Peyer's patch (tissue), 4 donors: ENCODE measurements at regions not wholly inside any gene's neighbourhood (a gene's known extent, or its start where the extent isn't known, plus 50 kb on each side); places are given as distances from the start of the nearest gene placed in this dataset.
"Not testable (repeated sequence)": the region's sequence is repeated elsewhere in the genome, so short reads cannot be mapped to it uniquely, and the experiment has no call there.

ENCODE experiments used
- DNase-seq, 3 donors: peaks; one replicate each; pipeline ENCODE4 v3.0.0-alpha.2; 2017 to 2019
- H3K27ac ChIP-seq, 4 donors: fragments of 200-600 bp; sonication (generic); one replicate each; pipeline ENCODE4 v1.5.1; 2016 to 2019
- H3K27me3 ChIP-seq, 2 donors: fragments of 200-600 bp; sonication (generic); one replicate each; pipeline ENCODE4 v1.5.1; 2019
- H3K36me3 ChIP-seq, 3 donors: fragments of 200-600 bp; sonication (generic); one replicate each; pipeline ENCODE4 v1.5.1; 2016 to 2019
- H3K4me1 ChIP-seq, 4 donors: fragments of 200-600 bp; sonication (generic); one replicate each; pipeline ENCODE4 v1.5.1; 2016 to 2019
- H3K4me3 ChIP-seq, 4 donors: fragments of 200-600 bp; sonication (generic); 1 replicate in 3 of 4; 2 replicates in 1 of 4; pipeline ENCODE4 v1.5.1; 2016 to 2019; ENCODE audit warnings: mild to moderate bottlenecking in 1 of 4
- H3K9me3 ChIP-seq, 4 donors: fragments of 200-600 bp; sonication (generic); one replicate each; pipeline ENCODE4 v1.5.1; 2016 to 2019; ENCODE audit warnings: mild to moderate bottlenecking in 1 of 4
- POLR2A ChIP-seq, 2 donors: fragments of 450-650 bp; IDR thresholded peaks; one replicate each; pipeline ENCODE4 v1.5.1; 2017; ENCODE audit warnings: antibody characterized with exemption in 2 of 2, mild to moderate bottlenecking in 2 of 2, moderate library complexity in 2 of 2
- TF ChIP-seq, protein P1 (sequence below), 6 experiments: fragments of 450-650 bp in 4 of 6; fragments of 200-600 bp in 2 of 6; sonication (generic) in 1 of 6; IDR thresholded peaks; one replicate each; pipeline ENCODE4 v1.5.1; 2017 to 2019; ENCODE audit warnings: antibody characterized with exemption in 6 of 6, mild to moderate bottlenecking in 3 of 6, moderate library complexity in 1 of 6

- H3K4me3 ChIP-seq, result no peak overlapping the region
- no peak overlapping the region for H3K27ac ChIP-seq
- H3K27me3 ChIP-seq, result no peaks in the 10 kb centered on the region
- H3K36me3 ChIP-seq, result no peaks in the 10 kb centered on the region
- no peak for DNase-seq
- TF ChIP-seq, protein P1, sequence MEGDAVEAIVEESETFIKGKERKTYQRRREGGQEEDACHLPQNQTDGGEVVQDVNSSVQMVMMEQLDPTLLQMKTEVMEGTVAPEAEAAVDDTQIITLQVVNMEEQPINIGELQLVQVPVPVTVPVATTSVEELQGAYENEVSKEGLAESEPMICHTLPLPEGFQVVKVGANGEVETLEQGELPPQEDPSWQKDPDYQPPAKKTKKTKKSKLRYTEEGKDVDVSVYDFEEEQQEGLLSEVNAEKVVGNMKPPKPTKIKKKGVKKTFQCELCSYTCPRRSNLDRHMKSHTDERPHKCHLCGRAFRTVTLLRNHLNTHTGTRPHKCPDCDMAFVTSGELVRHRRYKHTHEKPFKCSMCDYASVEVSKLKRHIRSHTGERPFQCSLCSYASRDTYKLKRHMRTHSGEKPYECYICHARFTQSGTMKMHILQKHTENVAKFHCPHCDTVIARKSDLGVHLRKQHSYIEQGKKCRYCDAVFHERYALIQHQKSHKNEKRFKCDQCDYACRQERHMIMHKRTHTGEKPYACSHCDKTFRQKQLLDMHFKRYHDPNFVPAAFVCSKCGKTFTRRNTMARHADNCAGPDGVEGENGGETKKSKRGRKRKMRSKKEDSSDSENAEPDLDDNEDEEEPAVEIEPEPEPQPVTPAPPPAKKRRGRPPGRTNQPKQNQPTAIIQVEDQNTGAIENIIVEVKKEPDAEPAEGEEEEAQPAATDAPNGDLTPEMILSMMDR (IDR thresholded peaks at IDR 0.05), result no peak
- TF ChIP-seq POLR2A (IDR thresholded peaks at IDR 0.05), result no peak
- H3K4me1 ChIP-seq, result peaks cover 0 to 8% (median 0%) of the 10 kb centered on the region in 4 donors
- no peaks in the 10 kb centered on the region for H3K9me3 ChIP-seq
Observed at GRCh38 chr1:172938681-172939080, 112.1 kb downstream of the TNFSF18 start.

GRCh38 chr1:172939475-172939874, 111.3 kb downstream of the TNFSF18 start:
- Histone ChIP-seq H3K36me3 (no peaks in the 10 kb centered on the region), H3K4me3 (no peak overlapping the region), H3K27me3 (no peaks in the 10 kb centered on the region), H3K4me1 (peaks cover 0 to 8% (median 0%) of the 10 kb centered on the region in 4 donors), H3K27ac (no peak overlapping the region), H3K9me3 (no peaks in the 10 kb centered on the region)
- DNase-seq, result peak in 1 of 3 donors; percentile 37
- no peak for TF ChIP-seq POLR2A (IDR thresholded peaks at IDR 0.05)
- TF ChIP-seq, protein P1 (IDR thresholded peaks at IDR 0.05), result no peak

GRCh38 chr1:172940174-172940855, 110.4 kb downstream of the TNFSF18 start:
- Histone ChIP-seq H3K27ac (no peak overlapping the region), H3K36me3 (no peaks in the 10 kb centered on the region), H3K27me3 (no peaks in the 10 kb centered on the region), H3K4me1 (peaks cover 0 to 8% (median 0%) of the 10 kb centered on the region in 4 donors), H3K9me3 (no peaks in the 10 kb centered on the region), H3K4me3 (no peak overlapping the region)
- DNase-seq, result no peak
- no peak for TF ChIP-seq POLR2A (IDR thresholded peaks at IDR 0.05)
- TF ChIP-seq, protein P1 (IDR thresholded peaks at IDR 0.05), result no peak

DNA sequence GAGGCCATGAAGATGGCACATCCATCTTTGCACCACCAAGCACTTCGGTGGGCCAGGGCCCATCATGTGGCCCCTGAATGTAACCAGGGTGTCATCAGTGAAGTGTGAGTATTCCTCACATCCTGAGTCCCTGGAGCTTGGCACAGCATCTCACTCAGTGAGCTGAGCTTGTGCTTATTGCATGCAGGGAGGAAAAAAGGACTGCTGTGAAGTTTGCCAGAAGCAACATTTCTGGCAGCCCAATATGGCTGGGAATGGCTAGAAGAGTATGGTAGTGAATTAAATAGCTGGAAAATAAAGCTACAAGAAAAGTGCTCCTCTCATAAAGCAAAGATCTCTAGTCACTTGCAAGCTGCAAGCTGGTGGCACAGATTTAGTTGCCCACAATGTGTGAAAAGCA, 109.3 kb downstream of the TNFSF18 start:
- no peaks in the 10 kb centered on the region for H3K9me3 ChIP-seq
- DNase-seq, result no peak
- peaks cover 0 to 8% (median 0%) of the 10 kb centered on the region in 4 donors for H3K4me1 ChIP-seq
- no peaks in the 10 kb centered on the region for H3K36me3 ChIP-seq
- TF ChIP-seq, protein P1 (IDR thresholded peaks at IDR 0.05), result no peak
- TF ChIP-seq POLR2A (IDR thresholded peaks at IDR 0.05), result no peak
- H3K27me3 ChIP-seq, result no peaks in the 10 kb centered on the region
- H3K27ac ChIP-seq, result no peak overlapping the region
- H3K4me3 ChIP-seq, result no peak overlapping the region

- TF ChIP-seq, protein P1 (IDR thresholded peaks at IDR 0.05), result no peak
- no peak for TF ChIP-seq POLR2A (IDR thresholded peaks at IDR 0.05)
- Histone ChIP-seq H3K9me3 (no peaks in the 10 kb centered on the region), H3K4me3 (no peak overlapping the region)
Observed at GRCh38 chr1:172941945-172942344, 108.8 kb downstream of the TNFSF18 start.

GRCh38 chr1:172943138-172943537, 107.6 kb downstream of the TNFSF18 start:
- not testable (repeated sequence) for H3K9me3 ChIP-seq, H3K4me1 ChIP-seq, H3K36me3 ChIP-seq, H3K4me3 ChIP-seq, H3K27me3 ChIP-seq, H3K27ac ChIP-seq, DNase-seq

More at GRCh38 chr1:172941945-172942344, 108.8 kb downstream of the TNFSF18 start:
- Histone ChIP-seq H3K4me1 (peaks cover 0 to 8% (median 0%) of the 10 kb centered on the region in 4 donors), H3K27me3 (no peaks in the 10 kb centered on the region), H3K36me3 (no peaks in the 10 kb centered on the region), H3K27ac (no peak overlapping the region)
- no peak for DNase-seq
